ENCODE measurements at regions not wholly inside any gene's neighbourhood (a gene's known extent, or its start where the extent isn't known, plus 50 kb on each side); places are given as distances from the start of the nearest gene placed in this dataset.

GRCh38 chr18:29104227-29104626 is 927.3 kb upstream of the CDH2 start:
- TF ChIP-seq POLR2A (IDR thresholded peaks at IDR 0.05) (no peak), CTCF (IDR thresholded peaks at IDR 0.05) (no peak)
- 87 to 90% (median 89%) methylated on average over 1 of the region's 1 CpG for WGBS, 4 donors

DNA sequence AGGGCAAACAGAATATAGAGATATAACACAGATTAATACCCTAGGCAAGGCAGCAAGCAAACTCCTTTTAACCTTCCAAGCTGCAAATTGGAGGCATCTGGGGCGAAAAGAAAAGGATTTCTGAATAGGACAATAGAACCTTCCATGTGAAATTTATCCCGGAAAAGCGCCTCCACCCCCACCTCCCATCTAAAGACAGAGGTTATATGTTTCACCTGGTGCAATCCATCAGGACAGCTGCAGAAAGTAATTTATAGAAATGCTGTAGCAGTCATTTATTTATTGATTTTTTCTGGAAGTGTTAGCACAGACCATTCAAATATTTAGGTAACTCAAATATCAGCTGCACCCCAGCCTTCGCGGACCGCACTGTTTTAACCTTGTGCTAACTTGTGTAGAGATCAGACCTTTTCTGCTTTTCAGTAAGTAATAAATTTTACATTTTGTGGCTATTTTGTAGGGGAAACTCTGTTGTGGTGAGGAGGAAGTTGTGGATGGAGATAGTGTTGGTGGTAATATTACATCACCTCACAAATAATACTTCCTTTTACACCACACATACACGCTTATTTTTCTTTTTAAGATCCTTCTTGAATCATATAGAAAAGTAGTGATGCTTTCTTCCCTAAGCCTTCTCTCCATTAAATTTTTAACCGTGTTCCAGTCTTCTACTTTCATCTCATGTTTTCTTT is 919.3 kb upstream of the CDH2 start:
- intact Hi-C loops (cut with DNase I): no loop called here
- 67 to 84% (median 74%) methylated on average over 8 of the region's 8 CpGs for WGBS, 4 donors
- no peaks in the 10 kb centered on the region for H3K4me1 ChIP-seq
- TF ChIP-seq POLR2A (IDR thresholded peaks at IDR 0.05): no peak
- no peak for TF ChIP-seq CTCF (IDR thresholded peaks at IDR 0.05)
- no peaks in the 10 kb centered on the region for H3K27me3 ChIP-seq
- H3K9me3 ChIP-seq: peaks cover 0 to 4% (median 0%) of the 10 kb centered on the region in 12 donors
- no peak for DNase-seq
- H3K4me3 ChIP-seq: no peak overlapping the region
- no peak overlapping the region for H3K27ac ChIP-seq
- ATAC-seq: no peak
- no peaks in the 10 kb centered on the region for H3K36me3 ChIP-seq

More at GRCh38 chr18:29104227-29104626, 927.3 kb upstream of the CDH2 start:
- ATAC-seq (no peak), DNase-seq (no peak)
- Histone ChIP-seq H3K36me3 (no peaks in the 10 kb centered on the region), H3K27me3 (no peaks in the 10 kb centered on the region), H3K4me1 (no peaks in the 10 kb centered on the region), H3K27ac (no peak overlapping the region), H3K4me3 (no peak overlapping the region), H3K9me3 (no peaks in the 10 kb centered on the region)
- intact Hi-C loops (cut with DNase I): loop anchor here in 1 of 10 donors (10.0 kb wide), 1 partner anchor 61 kb away; no protein-coding TSS in a partner anchor

GRCh38 chr18:29087616-29088246 is 910.8 kb upstream of the CDH2 start:
- H3K4me3 ChIP-seq: no peak overlapping the region

More at GRCh38 chr18:29087616-29088246, 910.8 kb upstream of the CDH2 start:
- DNase-seq: no peak
- no peaks in the 10 kb centered on the region for H3K36me3 ChIP-seq
- no peak for TF ChIP-seq POLR2A (IDR thresholded peaks at IDR 0.05)
- no peak for TF ChIP-seq CTCF (IDR thresholded peaks at IDR 0.05)
- H3K9me3 ChIP-seq: no peaks in the 10 kb centered on the region
- H3K27ac ChIP-seq: no peak overlapping the region
- no peaks in the 10 kb centered on the region for H3K27me3 ChIP-seq
- intact Hi-C loops (cut with DNase I): no loop called here
- 75 to 88% (median 78%) methylated on average over 3 of the region's 3 CpGs for WGBS, 4 donors
- H3K4me1 ChIP-seq: no peaks in the 10 kb centered on the region
- ATAC-seq: no peak

Data from heart left ventricle (tissue), 16 donors.